ENCODE measurements at regions not wholly inside any gene's neighbourhood (a gene's known extent, or its start where the extent isn't known, plus 50 kb on each side); places are given as distances from the start of the nearest gene placed in this dataset.

GRCh38 chr10:121130382-121130781, 279.2 kb downstream of the WDR11 start:
- intact Hi-C loops (cut with DNase I), result no loop called here
- Histone ChIP-seq H3K9me3 (no peaks in the 10 kb centered on the region), H3K36me3 (no peaks in the 10 kb centered on the region), H3K4me3 (no peak overlapping the region), H3K4me1 (no peaks in the 10 kb centered on the region), H3K27ac (no peak overlapping the region), H3K27me3 (no peaks in the 10 kb centered on the region)
- FAIRE-seq, result no peak
- no peak for TF ChIP-seq CTCF (IDR thresholded peaks at IDR 0.05)
- DNase-seq, result no peak
- no peak for ATAC-seq
- 83 to 93% methylated on average over 5 of the region's 5 CpGs for WGBS, 2 donors

GRCh38 chr10:121131014-121131413, 279.9 kb downstream of the WDR11 start:
- DNase-seq (no peak), FAIRE-seq (no peak), ATAC-seq (no peak)
- Histone ChIP-seq H3K27ac (no peak overlapping the region), H3K27me3 (no peaks in the 10 kb centered on the region), H3K36me3 (no peaks in the 10 kb centered on the region), H3K4me1 (no peaks in the 10 kb centered on the region), H3K4me3 (no peak overlapping the region), H3K9me3 (no peaks in the 10 kb centered on the region)
- intact Hi-C loops (cut with DNase I), result no loop called here
- no peak for TF ChIP-seq CTCF (IDR thresholded peaks at IDR 0.05)
- 62 to 70% methylated on average over 5 of the region's 5 CpGs for WGBS, 2 donors

GRCh38 chr10:121131426-121132265, 280.5 kb downstream of the WDR11 start:
- no peak for ATAC-seq
- WGBS, 2 donors, result 63 to 74% methylated on average over 9 of the region's 9 CpGs
- intact Hi-C loops (cut with DNase I), result no loop called here

GRCh38 chr10:121132273-121132672, 281.1 kb downstream of the WDR11 start:
- Histone ChIP-seq H3K4me1 (no peaks in the 10 kb centered on the region), H3K4me3 (no peak overlapping the region), H3K27ac (no peak overlapping the region), H3K36me3 (no peaks in the 10 kb centered on the region), H3K27me3 (no peaks in the 10 kb centered on the region), H3K9me3 (no peaks in the 10 kb centered on the region)
- no peak for FAIRE-seq
- DNase-seq, result no peak
- intact Hi-C loops (cut with DNase I), result no loop called here
- TF ChIP-seq CTCF (IDR thresholded peaks at IDR 0.05), result no peak
- no peak for ATAC-seq
- 88% methylated on average over 1 of the region's 1 CpG for WGBS, 2 donors

More at GRCh38 chr10:121131426-121132265, 280.5 kb downstream of the WDR11 start:
- no peak for TF ChIP-seq CTCF (IDR thresholded peaks at IDR 0.05)
- Histone ChIP-seq H3K4me3 (no peak overlapping the region), H3K27me3 (no peaks in the 10 kb centered on the region), H3K9me3 (no peaks in the 10 kb centered on the region), H3K4me1 (no peaks in the 10 kb centered on the region), H3K27ac (no peak overlapping the region), H3K36me3 (no peaks in the 10 kb centered on the region)
- no peak for FAIRE-seq
- no peak for DNase-seq

DNA sequence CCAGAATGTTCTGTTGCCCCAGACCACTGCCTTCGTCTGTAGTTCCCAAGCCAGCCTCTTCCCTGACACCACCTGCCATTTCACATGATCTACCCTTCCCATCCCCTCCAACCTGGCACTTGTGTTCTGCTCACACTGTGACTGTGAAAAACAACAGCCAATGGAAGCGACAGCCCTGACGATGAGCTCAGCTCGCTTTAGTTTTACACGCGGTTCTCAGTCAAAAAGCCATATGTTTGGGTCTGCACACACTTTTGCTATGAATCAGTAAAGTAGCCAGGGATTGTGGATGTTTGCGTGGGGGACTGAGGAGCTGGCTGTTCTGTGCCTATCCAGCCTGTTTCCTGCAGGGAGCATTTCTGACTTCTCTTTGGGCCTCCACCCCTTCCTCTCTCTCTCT, 282.7 kb downstream of the WDR11 start:
- Histone ChIP-seq H3K36me3 (no peaks in the 10 kb centered on the region), H3K27ac (no peak overlapping the region), H3K4me1 (no peaks in the 10 kb centered on the region), H3K9me3 (no peaks in the 10 kb centered on the region), H3K4me3 (no peak overlapping the region), H3K27me3 (no peaks in the 10 kb centered on the region)
- ATAC-seq (no peak), FAIRE-seq (no peak), DNase-seq (no peak)
- 71 to 87% methylated on average over 7 of the region's 7 CpGs for WGBS, 2 donors
- intact Hi-C loops (cut with DNase I), result no loop called here
- TF ChIP-seq CTCF (IDR thresholded peaks at IDR 0.05), result no peak
